ENCODE measurements at regions not wholly inside any gene's neighbourhood (a gene's known extent, or its start where the extent isn't known, plus 50 kb on each side); places are given as distances from the start of the nearest gene placed in this dataset.

DNA sequence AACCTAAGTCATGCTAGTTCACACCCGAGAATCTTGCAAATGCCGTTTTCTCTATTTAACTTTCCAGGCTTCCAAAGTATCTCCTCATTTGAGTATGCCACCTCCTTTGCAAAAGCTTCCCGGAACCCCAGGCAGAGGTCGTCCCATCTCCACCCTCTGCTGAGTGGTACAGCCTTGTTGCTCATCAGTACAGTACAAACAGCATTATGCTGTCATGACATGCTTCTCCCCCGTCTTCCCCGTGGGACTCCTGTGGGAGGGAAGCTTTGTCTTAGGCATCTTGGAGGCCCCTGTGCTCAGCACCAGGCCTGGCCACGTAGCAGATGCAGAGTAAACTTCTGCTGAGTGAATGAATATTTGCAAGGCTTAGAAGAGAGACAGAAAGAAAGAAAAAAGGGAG, 102.7 kb downstream of the CDCA7 start:
- no peak for TF ChIP-seq CTCF (IDR thresholded peaks at IDR 0.05)
- H3K27ac ChIP-seq, result no peak overlapping the region
- H3K4me3 ChIP-seq, result no peak overlapping the region
- ATAC-seq, result no peak
- peaks cover 0 to 14% (median 4%) of the 10 kb centered on the region in 7 donors for H3K27me3 ChIP-seq
- no peaks in the 10 kb centered on the region for H3K4me1 ChIP-seq
- intact Hi-C loops (cut with DNase I), result no loop called here
- DNase-seq, result no peak
- H3K9me3 ChIP-seq, result no peaks in the 10 kb centered on the region
- H3K36me3 ChIP-seq, result no peaks in the 10 kb centered on the region
- WGBS, 2 donors, result 70 to 76% methylated on average over 7 of the region's 7 CpGs

DNA sequence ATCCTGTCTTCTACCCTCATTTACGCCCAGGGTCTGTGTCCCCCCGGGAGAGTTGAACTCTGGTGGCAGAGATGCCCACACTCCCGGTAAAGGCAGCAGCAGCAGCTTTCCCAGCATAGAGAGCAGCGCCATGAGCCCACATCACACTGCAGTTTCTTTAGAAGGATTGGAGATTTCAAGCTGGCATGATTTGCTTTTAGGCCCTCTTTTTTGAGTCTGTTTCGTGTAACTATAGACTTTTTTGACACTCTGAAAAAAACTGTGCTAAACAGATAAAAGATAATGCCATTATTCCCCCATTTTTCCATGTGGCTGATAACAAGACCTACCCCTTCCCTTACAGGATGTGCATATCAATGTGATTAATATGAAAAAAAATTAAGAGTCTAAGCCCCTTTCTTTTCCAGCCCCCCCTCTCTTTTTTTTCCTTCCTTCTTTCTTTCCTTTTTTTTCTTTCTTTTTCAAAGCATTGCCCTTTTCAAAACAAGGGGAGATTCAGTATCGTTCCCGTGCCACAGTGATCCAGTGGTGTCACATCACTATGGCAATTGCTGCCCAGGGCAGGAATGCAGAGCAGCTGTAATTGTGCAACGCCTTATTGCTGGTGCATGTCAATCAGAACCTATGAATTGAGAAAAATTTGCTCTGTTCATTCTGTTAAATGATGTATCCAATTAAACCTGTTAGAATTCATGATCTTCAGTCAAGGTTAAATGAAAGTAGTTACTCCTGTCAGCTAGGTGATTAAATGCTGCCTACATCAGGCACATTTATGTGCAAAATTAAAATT, 104.5 kb downstream of the CDCA7 start:
- Histone ChIP-seq H3K4me3 (no peak overlapping the region), H3K9me3 (no peaks in the 10 kb centered on the region), H3K4me1 (no peaks in the 10 kb centered on the region), H3K27me3 (peaks cover 0 to 12% (median 7%) of the 10 kb centered on the region in 7 donors), H3K36me3 (no peaks in the 10 kb centered on the region), H3K27ac (no peak overlapping the region)
- no peak for DNase-seq
- intact Hi-C loops (cut with DNase I), result no loop called here
- TF ChIP-seq CTCF (IDR thresholded peaks at IDR 0.05), result no peak
- ATAC-seq, result no peak
- WGBS, 2 donors, result 71 to 77% methylated on average over 8 of the region's 8 CpGs

GRCh38 chr2:173462892-173463840, 108.5 kb downstream of the CDCA7 start:
- no peak overlapping the region for H3K27ac ChIP-seq
- no peak for TF ChIP-seq CTCF (IDR thresholded peaks at IDR 0.05)
- no peaks in the 10 kb centered on the region for H3K9me3 ChIP-seq
- no peak overlapping the region for H3K4me3 ChIP-seq
- DNase-seq (no peak), ATAC-seq (no peak)
- H3K4me1 ChIP-seq, result no peaks in the 10 kb centered on the region
- intact Hi-C loops (cut with DNase I), result no loop called here
- no peaks in the 10 kb centered on the region for H3K36me3 ChIP-seq
- 70 to 76% methylated on average over 14 of the region's 14 CpGs for WGBS, 2 donors
- peaks cover 0 to 18% (median 8%) of the 10 kb centered on the region in 7 donors for H3K27me3 ChIP-seq

- ATAC-seq (no peak), DNase-seq (no peak)
- Histone ChIP-seq H3K9me3 (no peaks in the 10 kb centered on the region), H3K27ac (no peak overlapping the region), H3K27me3 (peaks cover 0 to 18% (median 7%) of the 10 kb centered on the region in 7 donors), H3K4me3 (no peak overlapping the region), H3K36me3 (no peaks in the 10 kb centered on the region), H3K4me1 (no peaks in the 10 kb centered on the region)
- TF ChIP-seq CTCF (IDR thresholded peaks at IDR 0.05), result no peak
- WGBS, 2 donors, result 93 to 95% methylated on average over 6 of the region's 6 CpGs
- intact Hi-C loops (cut with DNase I), result no loop called here
Measured at GRCh38 chr2:173463846-173464245, 109.2 kb downstream of the CDCA7 start.

Data from heart right ventricle (tissue), 16 donors.